ENCODE measurements at regions not wholly inside any gene's neighbourhood (a gene's known extent, or its start where the extent isn't known, plus 50 kb on each side); places are given as distances from the start of the nearest gene placed in this dataset.

GRCh38 chr2:221360312-221360711 is 211.8 kb downstream of the EPHA4 start:
- WGBS, 2 donors = 93% methylated on average over 3 of the region's 3 CpGs
- Histone ChIP-seq H3K4me3 (no peak overlapping the region), H3K27me3 (no peaks in the 10 kb centered on the region), H3K27ac (no peak overlapping the region), H3K9me3 (no peaks in the 10 kb centered on the region), H3K4me1 (peaks cover 0 to 6% (median 0%) of the 10 kb centered on the region in 9 donors), H3K36me3 (no peaks in the 10 kb centered on the region)
- ATAC-seq (no peak), DNase-seq (no peak)
- intact Hi-C loops (cut with DNase I) = no loop called here
- TF ChIP-seq, protein P1, sequence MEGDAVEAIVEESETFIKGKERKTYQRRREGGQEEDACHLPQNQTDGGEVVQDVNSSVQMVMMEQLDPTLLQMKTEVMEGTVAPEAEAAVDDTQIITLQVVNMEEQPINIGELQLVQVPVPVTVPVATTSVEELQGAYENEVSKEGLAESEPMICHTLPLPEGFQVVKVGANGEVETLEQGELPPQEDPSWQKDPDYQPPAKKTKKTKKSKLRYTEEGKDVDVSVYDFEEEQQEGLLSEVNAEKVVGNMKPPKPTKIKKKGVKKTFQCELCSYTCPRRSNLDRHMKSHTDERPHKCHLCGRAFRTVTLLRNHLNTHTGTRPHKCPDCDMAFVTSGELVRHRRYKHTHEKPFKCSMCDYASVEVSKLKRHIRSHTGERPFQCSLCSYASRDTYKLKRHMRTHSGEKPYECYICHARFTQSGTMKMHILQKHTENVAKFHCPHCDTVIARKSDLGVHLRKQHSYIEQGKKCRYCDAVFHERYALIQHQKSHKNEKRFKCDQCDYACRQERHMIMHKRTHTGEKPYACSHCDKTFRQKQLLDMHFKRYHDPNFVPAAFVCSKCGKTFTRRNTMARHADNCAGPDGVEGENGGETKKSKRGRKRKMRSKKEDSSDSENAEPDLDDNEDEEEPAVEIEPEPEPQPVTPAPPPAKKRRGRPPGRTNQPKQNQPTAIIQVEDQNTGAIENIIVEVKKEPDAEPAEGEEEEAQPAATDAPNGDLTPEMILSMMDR (IDR thresholded peaks at IDR 0.05) = no peak

DNA sequence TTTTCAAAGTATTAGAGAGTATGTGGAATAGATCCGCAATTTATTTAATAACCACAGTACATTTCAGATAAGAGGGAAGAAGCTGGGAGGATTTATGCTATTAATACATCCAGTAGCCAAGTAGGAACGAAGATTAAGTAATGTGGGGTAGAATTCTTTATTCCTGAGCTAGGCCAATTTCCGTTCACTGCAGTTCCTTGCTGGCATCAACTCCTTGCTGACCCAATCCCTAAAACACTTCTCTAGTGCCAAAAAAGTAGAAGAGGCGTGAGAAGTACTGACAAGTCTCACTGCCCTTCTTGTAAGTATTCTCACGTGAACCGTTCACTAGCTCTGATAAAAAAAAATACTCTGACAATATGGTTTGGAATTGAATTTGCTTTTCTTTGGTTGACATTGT is 211.4 kb downstream of the EPHA4 start:
- Histone ChIP-seq H3K36me3 (no peaks in the 10 kb centered on the region), H3K27ac (no peak overlapping the region), H3K27me3 (no peaks in the 10 kb centered on the region), H3K4me1 (peaks cover 0 to 3% (median 0%) of the 10 kb centered on the region in 9 donors), H3K9me3 (no peaks in the 10 kb centered on the region), H3K4me3 (no peak overlapping the region)
- TF ChIP-seq, protein P1 (IDR thresholded peaks at IDR 0.05) = no peak
- intact Hi-C loops (cut with DNase I) = no loop called here
- ATAC-seq = no peak
- DNase-seq = no peak
- 69 to 79% methylated on average over 6 of the region's 6 CpGs for WGBS, 2 donors

DNA sequence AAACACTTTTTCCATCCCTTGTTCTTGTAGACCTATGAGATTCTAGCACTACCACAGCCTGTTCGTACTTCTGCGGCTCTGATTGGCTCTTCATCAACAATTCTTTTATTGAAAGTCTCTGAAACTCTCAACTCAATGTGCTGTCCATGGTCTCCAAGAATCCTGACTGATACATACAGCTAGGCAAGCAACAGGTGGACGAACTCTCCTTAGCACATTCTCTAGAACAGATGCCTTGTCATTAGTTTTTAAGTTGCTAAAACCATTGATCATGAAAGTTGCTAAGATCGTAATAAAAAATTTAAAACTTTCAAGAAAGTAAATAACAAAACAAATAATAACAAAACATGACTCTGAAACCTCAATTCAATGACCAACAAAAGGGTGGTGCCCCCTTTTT is 210.5 kb downstream of the EPHA4 start:
- TF ChIP-seq, protein P1 (IDR thresholded peaks at IDR 0.05) = no peak
- WGBS, 2 donors = 96 to 98% methylated on average over 4 of the region's 4 CpGs
- intact Hi-C loops (cut with DNase I) = no loop called here
- no peaks in the 10 kb centered on the region for H3K4me1 ChIP-seq
- H3K36me3 ChIP-seq = no peaks in the 10 kb centered on the region
- no peaks in the 10 kb centered on the region for H3K9me3 ChIP-seq
- H3K27me3 ChIP-seq = no peaks in the 10 kb centered on the region
- DNase-seq (no peak), ATAC-seq (no peak)
- H3K27ac ChIP-seq = no peak overlapping the region
- no peak overlapping the region for H3K4me3 ChIP-seq

DNA sequence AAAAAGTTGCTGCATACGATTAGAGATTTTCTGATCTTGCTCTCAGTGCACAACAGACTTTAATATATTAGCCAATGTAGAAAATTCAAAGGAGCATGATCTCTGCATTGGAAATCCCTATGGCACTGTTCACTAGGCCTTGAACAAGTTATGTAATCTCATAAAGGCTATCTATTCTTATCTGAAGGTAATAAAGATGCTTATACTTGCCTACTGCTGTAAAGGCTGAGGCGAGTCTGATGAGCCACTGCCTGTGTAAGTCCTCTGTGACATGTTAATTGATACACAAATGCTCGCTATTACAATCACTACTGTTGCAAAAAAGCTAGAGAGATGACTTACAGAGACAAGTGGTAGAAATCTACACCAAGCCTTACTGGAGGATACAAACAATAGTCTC is 207.4 kb downstream of the EPHA4 start:
- DNase-seq (no peak), ATAC-seq (no peak)
- Histone ChIP-seq H3K36me3 (no peaks in the 10 kb centered on the region), H3K4me1 (no peaks in the 10 kb centered on the region), H3K4me3 (no peak overlapping the region), H3K27me3 (no peaks in the 10 kb centered on the region), H3K9me3 (no peaks in the 10 kb centered on the region), H3K27ac (no peak overlapping the region)
- TF ChIP-seq, protein P1 (IDR thresholded peaks at IDR 0.05) = no peak
- intact Hi-C loops (cut with DNase I) = no loop called here
- WGBS, 2 donors = 82 to 94% methylated on average over 3 of the region's 3 CpGs

Small RNA genes in the stretch of these regions (microRNA-seq; reads per million reads assigned to microRNA genes)
- gene MIR4268 = 0 reads per million in 2 donors

Measured in heart right ventricle (tissue), 16 donors.